ENCODE measurements at regions not wholly inside any gene's neighbourhood (a gene's known extent, or its start where the extent isn't known, plus 50 kb on each side); places are given as distances from the start of the nearest gene placed in this dataset.

GRCh38 chr1:234893725-234894630 lies 234.7 kb downstream of the TOMM20 start:
- Histone ChIP-seq H3K9ac (ENCODE audit: control insufficient read depth, extremely low read depth, insufficient read depth, low read length) (no peak overlapping the region), H3K9me3 (ENCODE audit: control insufficient read depth, low read depth, low read length) (no peaks in the 10 kb centered on the region), H3K4me1 (ENCODE audit: control insufficient read depth, extremely low read depth, insufficient read depth, low read length) (peaks cover 11% of the 10 kb centered on the region), H2AFZ (ENCODE audit: control insufficient read depth, low read length) (peak overlapping the region; percentile 7), H3K27ac (ENCODE audit: control insufficient read depth, insufficient read depth, low read length) (peak overlapping the region; percentile 42), H3K36me3 (ENCODE audit: control insufficient read depth in 2 of 2, extremely low read depth in 1 of 2, insufficient read depth in 2 of 2, low read length in 2 of 2) (no peaks in the 10 kb centered on the region), H3K4me2 (ENCODE audit: control insufficient read depth, extremely low read depth, insufficient read depth, low read depth, low read length) (peak overlapping the region; percentile 42), H3K79me2 (ENCODE audit: control insufficient read depth, insufficient read depth, low read length) (no peaks in the 10 kb centered on the region), H3K4me3 (ENCODE audit: control insufficient read depth in 2 of 3, extremely low read depth in 1 of 3, insufficient read depth in 2 of 3, low read depth in 1 of 3, low read length in 3 of 3) (no peak overlapping the region), H4K20me1 (ENCODE audit: control insufficient read depth, extremely low read depth, insufficient read depth, low read length) (no peaks in the 10 kb centered on the region), H3K9me1 (ENCODE audit: control insufficient read depth, extremely low read depth, insufficient read depth, low read length) (no peaks in the 10 kb centered on the region), H3K27me3 (ENCODE audit: control insufficient read depth, extremely low read depth, insufficient read depth, low read length) (no peaks in the 10 kb centered on the region)
- TF ChIP-seq EZH2 (IDR thresholded peaks at IDR 0.05; ENCODE audit: low read length) = no peak
- TF ChIP-seq, protein P1, sequence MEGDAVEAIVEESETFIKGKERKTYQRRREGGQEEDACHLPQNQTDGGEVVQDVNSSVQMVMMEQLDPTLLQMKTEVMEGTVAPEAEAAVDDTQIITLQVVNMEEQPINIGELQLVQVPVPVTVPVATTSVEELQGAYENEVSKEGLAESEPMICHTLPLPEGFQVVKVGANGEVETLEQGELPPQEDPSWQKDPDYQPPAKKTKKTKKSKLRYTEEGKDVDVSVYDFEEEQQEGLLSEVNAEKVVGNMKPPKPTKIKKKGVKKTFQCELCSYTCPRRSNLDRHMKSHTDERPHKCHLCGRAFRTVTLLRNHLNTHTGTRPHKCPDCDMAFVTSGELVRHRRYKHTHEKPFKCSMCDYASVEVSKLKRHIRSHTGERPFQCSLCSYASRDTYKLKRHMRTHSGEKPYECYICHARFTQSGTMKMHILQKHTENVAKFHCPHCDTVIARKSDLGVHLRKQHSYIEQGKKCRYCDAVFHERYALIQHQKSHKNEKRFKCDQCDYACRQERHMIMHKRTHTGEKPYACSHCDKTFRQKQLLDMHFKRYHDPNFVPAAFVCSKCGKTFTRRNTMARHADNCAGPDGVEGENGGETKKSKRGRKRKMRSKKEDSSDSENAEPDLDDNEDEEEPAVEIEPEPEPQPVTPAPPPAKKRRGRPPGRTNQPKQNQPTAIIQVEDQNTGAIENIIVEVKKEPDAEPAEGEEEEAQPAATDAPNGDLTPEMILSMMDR (optimal IDR thresholded peaks at IDR 0.05 in 1 of 3, IDR thresholded peaks at IDR 0.05 in 1 of 3, conservative IDR thresholded peaks at IDR 0.05 in 1 of 3; ENCODE audit: extremely low read depth in 1 of 3, insufficient read depth in 2 of 3, low read length in 3 of 3) = no peak
- DNase-seq (ENCODE audit: low read depth, low spot score) = no peak
- dilution Hi-C loops (cut with MboI; ENCODE audit: extremely low pct_ligation_motif_present, low sequenced_read_pairs) = no loop called here
- peak; percentile 41 for FAIRE-seq

DNA sequence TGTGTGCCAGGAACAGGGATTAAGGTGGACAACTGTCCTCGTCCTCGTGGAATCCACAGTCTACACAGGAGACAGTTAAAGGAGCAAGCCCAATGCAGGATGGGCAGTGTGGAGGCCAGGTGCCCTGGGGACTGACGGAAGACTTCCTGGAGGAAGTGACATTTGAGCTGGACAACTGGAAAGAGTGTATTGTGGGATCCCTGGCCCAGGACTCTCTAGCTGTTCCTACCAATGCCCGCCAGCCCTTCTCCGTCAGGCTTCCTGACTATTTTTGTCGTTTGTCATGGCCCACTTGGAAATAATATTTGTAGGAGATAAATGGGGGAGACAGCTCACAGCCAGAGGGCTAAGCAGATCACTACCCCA lies 235.3 kb downstream of the TOMM20 start:
- dilution Hi-C loops (cut with MboI; ENCODE audit: extremely low pct_ligation_motif_present, low sequenced_read_pairs) = no loop called here
- TF ChIP-seq EZH2 (IDR thresholded peaks at IDR 0.05; ENCODE audit: low read length) = no peak
- TF ChIP-seq, protein P1 (optimal IDR thresholded peaks at IDR 0.05 in 1 of 3, IDR thresholded peaks at IDR 0.05 in 1 of 3, conservative IDR thresholded peaks at IDR 0.05 in 1 of 3; ENCODE audit: extremely low read depth in 1 of 3, insufficient read depth in 2 of 3, low read length in 3 of 3) = no peak
- no peak overlapping the region for H3K4me2 ChIP-seq (ENCODE audit: control insufficient read depth, extremely low read depth, insufficient read depth, low read depth, low read length)

More for the DNA sequence above, 235.3 kb downstream of the TOMM20 start:
- Histone ChIP-seq H3K27me3 (ENCODE audit: control insufficient read depth, extremely low read depth, insufficient read depth, low read length) (no peaks in the 10 kb centered on the region), H3K4me3 (ENCODE audit: control insufficient read depth in 2 of 3, extremely low read depth in 1 of 3, insufficient read depth in 2 of 3, low read depth in 1 of 3, low read length in 3 of 3) (no peak overlapping the region), H3K27ac (ENCODE audit: control insufficient read depth, insufficient read depth, low read length) (peak overlapping the region; percentile 2), H4K20me1 (ENCODE audit: control insufficient read depth, extremely low read depth, insufficient read depth, low read length) (no peaks in the 10 kb centered on the region), H3K9ac (ENCODE audit: control insufficient read depth, extremely low read depth, insufficient read depth, low read length) (no peak overlapping the region), H3K79me2 (ENCODE audit: control insufficient read depth, insufficient read depth, low read length) (no peaks in the 10 kb centered on the region), H3K9me1 (ENCODE audit: control insufficient read depth, extremely low read depth, insufficient read depth, low read length) (no peaks in the 10 kb centered on the region), H3K9me3 (ENCODE audit: control insufficient read depth, low read depth, low read length) (no peaks in the 10 kb centered on the region), H3K36me3 (ENCODE audit: control insufficient read depth in 2 of 2, extremely low read depth in 1 of 2, insufficient read depth in 2 of 2, low read length in 2 of 2) (no peaks in the 10 kb centered on the region), H3K4me1 (ENCODE audit: control insufficient read depth, extremely low read depth, insufficient read depth, low read length) (peaks cover 11% of the 10 kb centered on the region), H2AFZ (ENCODE audit: control insufficient read depth, low read length) (no peak overlapping the region)
- FAIRE-seq (no peak), DNase-seq (ENCODE audit: low read depth, low spot score) (no peak)
